Stimulated activated CD4-positive, alpha-beta T cell treated with anti-CD3 and anti-CD28 coated beads, TNF-alpha, amount 100 ng/mL, for 4 hours (primary cell): ENCODE measurements at regions not wholly inside any gene's neighbourhood (a gene's known extent, or its start where the extent isn't known, plus 50 kb on each side); places are given as distances from the start of the nearest gene placed in this dataset.

ENCODE experiments used
- DNase-seq, 3 experiments: peaks; one replicate each; pipeline ENCODE4 v3.0.0-alpha.2; 2020; ENCODE audit warnings: low read depth in 3 of 3

GRCh38 chr20:20881808-20882207 lies 169.4 kb upstream of the RALGAPA2 start:
- no peak for DNase-seq

DNA sequence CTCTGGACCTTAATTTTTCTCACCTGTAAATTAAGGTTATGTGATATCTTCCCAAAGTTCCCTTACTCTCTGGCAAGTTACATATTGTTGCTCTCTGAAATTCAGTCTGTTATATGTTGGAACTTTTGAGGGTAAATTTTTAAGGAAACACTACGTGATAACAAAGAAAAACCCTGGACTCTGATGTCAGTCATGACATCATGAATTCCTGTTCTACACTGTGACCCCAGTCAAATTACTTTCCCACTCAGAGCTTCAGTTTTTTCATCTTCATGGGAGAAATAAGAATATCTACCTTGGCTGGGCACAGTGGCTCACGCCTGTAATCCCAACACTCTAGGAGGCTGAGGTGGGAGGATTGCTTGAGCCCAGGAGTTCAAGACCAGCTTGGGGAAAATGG lies 164.6 kb upstream of the RALGAPA2 start:
- DNase-seq: no peak

DNA sequence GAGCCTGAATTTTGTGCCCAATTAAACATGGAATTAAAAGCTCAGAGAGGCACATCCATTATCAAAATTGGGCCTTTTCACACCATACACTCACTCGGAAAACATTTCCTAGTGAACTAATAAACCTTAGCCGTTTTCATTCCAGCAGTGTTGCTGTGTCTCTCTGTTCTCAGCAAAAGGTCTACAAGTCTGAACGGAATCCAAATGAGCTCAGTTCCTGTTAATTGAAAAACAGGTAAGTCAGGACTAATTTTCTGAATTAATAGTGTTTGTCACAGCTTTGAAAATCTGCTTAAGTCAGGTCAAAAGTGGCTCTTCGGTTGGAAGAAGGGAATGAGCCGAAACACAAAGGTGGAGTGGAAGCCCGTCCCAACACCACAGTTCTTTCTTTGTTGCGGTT lies 163.3 kb upstream of the RALGAPA2 start:
- DNase-seq: no peak

- no peak for DNase-seq
These were observed 160.0 kb upstream of the RALGAPA2 start for GRCh38 chr20:20872428-20872827.

DNA sequence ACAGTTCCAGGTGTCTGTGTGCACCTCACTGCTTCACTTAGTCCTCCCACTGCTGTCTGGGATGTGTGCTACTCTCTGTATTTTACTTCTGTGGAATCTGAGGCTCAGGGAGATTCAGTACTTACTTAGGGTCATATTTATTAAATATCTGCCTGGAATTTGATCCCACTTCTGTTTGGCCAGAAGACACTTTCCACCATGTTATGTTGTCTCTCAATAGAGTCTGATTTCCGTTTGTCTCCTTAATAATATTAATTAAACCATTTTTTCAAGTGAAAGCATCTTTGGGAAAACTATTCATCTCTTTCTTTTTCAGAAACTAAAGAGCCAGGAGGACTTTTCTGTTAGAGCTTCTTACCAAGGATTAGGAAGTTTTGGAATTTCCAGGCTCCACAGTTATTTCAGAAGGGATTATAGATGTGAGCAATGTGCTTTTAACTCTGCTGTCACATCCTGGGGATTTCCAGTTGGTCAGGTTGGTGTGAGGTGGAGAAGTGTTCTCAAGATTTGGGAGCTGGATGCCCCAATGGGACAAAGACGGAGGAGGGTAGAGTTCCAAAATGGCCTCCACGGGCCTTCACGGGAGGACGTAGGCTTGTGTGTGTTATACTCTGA lies 156.8 kb upstream of the RALGAPA2 start:
- DNase-seq: no peak

DNA sequence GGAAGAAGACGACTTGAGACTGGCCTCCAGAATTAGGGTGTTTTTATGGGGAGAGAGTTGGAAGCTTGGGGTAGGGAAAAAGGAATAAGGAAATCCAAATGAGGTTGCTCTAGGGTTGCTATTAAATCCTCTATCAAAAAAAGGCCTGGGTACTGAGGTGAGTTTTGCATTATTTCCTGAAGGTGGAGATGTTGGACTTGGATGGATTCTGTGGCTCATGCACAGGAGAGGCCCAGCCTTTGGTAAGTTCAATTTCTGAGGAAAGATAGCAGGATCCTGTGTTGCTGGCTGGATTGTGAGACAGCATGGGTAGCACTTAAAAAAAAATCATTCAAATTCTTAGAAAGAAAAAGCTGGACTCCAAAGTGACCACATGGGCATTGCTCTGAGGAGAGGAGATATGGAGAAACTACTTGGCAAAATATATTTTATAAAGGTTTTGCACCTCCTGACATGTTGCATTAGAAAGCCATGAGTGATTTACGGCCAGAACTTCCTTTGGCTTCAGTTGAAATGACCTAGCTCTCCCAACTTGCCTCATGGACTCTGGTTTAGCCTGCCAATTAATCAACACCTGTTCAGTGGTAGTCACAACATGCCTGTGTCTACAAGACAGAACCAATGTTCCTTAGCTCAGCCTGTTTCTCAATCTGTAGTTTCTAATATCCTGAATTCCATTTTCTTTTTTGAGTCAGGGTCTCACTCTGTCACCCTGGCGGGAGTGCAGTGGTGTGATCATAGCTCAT lies 152.1 kb upstream of the RALGAPA2 start:
- DNase-seq: no peak

DNA sequence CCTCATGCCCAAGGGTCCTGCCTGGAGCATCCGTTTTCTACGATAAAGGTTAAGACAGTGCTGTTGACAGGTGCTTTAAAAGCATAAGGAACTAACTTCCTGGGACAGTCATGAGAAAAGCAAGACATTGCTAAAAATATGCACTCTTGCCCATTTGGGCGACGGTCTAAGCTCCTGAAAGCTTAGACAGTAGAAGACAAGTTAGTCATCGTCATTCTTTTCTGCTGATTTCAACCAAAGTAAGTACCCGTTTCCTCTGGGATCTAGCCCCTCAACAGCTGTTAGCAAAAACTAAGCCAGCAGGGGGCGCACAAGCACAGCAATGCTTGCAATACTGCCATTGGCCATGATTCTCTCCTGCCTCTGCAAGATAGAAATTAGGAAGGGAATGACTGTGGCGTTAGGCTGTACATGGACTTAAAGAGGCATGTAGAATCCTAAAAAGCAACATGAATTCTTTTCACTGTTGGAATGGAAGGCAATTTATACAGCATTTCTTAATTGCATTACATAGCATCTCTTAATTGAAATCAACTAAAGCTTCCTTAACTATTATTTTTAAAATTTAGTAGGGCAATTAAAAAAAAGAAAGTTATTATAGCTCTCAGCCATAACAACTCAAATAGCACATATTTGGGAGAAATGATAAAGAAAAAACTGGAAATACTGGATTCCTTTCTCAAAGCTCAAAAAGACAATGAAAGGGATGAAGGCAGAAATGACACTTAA lies 147.8 kb upstream of the RALGAPA2 start:
- DNase-seq: peak; percentile 60 to 84 (median 69)

DNA sequence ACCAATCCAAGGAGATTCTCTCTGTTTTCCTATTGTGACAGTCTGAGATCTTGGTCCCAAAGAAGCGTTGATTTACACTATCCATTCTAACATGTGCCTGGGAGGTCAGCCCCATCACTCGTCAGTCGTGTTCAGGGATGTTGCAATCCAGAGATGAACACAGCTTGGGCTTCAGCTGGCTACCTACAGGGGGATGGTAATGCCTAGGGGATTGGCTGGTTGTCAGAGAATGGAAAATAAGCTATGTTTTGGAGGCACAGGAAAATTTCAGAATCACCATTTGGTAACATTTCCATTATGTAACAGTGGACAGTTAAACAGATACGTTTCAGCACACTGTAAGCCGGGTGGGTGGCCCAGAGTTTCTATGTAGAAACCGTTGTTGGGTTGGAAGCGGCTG lies 147.1 kb upstream of the RALGAPA2 start:
- no peak for DNase-seq

DNA sequence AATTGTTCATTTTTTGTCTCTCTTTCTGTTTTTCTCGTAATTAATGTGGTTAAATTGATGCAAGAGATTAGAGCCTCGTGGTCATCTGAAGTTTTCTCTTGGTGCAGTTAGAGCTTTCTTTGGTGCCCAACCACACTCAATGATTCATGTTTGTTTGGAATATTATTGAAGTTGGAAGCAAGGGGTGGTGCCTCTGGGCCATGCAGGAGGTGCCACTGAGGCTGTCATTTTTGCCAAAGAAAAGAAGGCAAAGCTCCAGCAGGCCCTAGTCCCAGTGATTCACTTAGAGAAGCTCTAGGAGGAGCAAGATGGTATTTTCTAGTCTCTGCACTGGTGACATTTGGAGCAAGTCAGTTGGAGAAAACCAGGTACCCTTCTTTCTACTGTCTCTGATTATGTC lies 144.5 kb upstream of the RALGAPA2 start:
- no peak for DNase-seq

DNA sequence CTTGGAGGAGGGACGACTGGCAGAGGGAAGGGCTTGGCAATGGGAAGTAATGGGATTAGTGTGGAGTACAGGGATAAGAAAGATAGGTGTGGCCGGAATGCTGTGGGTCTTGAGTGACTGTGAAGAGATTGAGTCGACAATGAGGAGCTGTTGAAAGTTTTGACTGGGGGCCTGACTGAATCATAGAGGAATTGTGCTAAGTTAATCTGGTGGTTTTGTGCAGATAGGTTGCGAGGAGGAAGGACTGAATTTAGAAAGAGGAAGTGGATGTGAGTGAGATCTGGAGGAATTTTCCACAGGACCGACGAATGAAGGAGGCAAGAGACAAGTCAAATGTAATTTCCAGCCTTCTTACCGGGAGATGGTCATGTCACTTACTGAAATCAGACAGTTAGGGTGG lies 143.9 kb upstream of the RALGAPA2 start:
- no peak for DNase-seq

DNA sequence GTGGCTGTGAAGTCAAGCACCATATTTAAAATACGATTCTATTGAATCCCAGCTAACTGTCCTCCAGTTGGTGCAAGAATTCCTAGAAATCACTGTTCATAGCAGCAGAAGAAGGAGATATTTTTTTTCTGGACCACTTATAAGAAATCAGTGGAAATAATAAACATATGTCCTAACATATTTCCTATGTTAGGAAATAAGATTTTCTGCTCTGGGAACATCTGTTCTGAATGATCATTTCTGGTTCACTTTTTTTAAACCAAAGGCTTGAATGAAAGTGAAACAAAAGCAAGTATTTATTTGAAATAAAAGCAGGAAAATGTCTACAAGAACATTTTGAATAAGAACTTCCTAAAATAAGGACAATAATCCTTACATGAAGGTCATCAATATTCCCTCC lies 138.9 kb upstream of the RALGAPA2 start:
- DNase-seq: no peak

- DNase-seq: no peak
These were observed 138.0 kb upstream of the RALGAPA2 start for GRCh38 chr20:20850407-20850806.

DNA sequence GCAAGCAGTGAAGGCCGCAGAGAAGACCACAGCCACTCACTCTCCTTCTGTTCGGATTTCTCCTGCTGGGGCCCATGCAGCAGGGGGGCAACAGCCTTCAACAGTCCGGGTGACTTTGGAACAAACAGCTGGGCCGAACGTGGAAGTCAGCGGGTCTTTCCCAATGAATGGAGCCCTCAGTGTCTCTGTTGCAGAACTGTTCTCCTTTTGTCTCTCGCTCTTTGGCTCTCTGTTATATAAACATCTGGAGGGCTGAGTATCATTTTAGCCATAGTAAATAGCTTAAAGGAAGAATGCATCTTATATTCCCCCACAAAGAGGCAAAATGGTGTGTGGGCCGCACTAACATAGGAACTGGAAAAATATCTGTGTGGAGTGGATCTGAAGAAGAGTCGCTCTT lies 136.7 kb upstream of the RALGAPA2 start:
- no peak for DNase-seq

DNA sequence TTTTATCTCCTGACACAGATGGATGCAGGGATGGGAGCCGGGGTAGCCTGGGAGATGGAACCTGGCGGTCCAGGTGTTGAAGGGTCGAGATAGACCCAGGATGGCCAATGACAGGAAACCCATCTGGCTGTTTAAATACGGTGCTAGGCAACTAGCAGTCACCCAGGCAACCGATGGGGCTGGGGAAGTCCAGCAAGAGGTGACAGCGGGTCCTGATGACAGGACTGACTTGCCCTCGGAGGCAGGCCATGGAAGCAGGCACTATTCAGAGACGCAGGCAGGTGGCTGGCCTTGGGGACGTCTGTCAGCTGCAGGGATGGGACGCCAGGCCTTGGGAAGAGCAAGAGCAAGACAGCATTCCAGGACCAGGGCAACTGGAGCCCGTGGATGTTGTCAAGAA lies 135.4 kb upstream of the RALGAPA2 start:
- no peak for DNase-seq

GRCh38 chr20:20843982-20844381 lies 131.5 kb upstream of the RALGAPA2 start:
- no peak for DNase-seq

DNA sequence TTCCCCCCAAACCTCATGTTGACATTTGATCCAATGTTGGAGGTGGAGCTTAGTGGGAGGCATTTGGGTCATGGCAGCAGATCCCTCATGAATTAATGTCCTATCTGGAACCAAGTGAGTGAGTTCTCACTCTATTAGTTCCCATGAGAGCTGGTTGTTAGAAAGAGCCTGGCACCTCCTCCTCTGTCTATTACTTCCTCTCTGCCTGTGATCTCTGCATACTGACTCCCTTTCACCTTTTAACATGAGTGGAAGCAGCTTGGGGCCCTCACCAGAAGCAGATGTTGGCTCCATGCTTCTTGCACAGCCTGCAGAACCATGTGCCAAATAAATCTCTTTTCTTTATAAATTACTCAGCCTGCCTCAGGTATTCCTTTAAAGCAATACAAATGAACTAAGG lies 127.3 kb upstream of the RALGAPA2 start:
- DNase-seq: no peak

- no peak for DNase-seq
These were observed 125.2 kb upstream of the RALGAPA2 start for GRCh38 chr20:20837574-20838021.

DNA sequence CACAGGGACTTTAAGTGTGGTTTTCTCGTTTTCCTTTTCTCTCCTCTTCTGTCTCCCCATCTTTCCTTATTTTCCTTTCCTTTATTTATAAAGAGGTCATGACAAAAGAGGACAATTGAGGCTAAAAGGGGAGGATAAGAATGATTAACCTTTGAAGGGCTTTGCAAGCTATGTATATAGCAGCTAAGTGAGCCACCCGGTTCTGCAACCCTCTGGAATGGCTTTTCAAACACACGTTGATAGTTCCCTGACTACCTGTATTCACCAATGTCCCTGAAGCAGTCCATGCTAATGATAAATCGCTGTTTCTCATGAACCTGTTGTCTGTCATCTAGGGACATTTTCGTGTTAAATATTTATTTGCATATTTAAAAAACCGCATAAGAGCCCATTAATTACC lies 124.4 kb upstream of the RALGAPA2 start:
- DNase-seq: no peak

DNA sequence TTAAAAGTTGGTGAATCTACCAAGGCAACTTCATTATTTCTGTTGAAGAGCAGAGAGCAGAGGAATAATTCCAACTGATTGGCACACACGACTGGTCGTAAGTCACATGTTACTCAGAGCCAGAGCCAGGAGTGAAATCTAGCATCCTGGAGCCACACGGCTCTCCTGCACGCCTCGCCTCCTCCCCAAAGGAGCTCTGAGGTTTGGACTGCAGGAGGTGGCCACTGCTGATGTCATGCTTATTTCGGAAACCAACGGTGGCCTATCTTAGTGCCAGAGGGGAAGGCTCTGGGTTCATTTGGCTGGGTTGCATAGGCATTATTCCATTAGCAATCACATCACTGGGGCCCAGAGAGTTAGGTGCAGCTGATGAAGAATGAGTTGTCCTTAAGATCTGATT lies 123.5 kb upstream of the RALGAPA2 start:
- no peak for DNase-seq

- DNase-seq: no peak
These were observed 121.6 kb upstream of the RALGAPA2 start for GRCh38 chr20:20834008-20834407.

DNA sequence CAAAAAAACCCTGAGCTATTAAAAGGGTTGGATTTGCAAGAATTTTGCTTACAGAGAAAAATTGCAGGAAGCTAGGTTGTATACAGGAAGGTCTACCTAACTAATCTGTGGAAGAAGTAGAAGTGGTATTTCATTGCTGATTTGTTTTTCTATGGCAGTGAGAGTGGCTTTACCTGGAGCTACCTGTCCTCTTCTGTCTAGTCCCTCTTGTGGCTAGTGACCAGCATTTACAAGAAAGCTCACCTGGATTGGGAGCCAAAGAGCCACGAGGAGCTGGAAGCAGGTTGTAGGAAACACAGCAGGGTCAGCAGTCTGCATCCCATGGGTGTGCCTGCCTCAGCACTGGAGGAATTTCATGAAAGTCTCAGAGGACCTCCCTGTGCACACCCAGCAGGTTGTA lies 120.3 kb upstream of the RALGAPA2 start:
- DNase-seq: no peak

GRCh38 chr20:20831794-20832193 lies 119.3 kb upstream of the RALGAPA2 start:
- no peak for DNase-seq

DNA sequence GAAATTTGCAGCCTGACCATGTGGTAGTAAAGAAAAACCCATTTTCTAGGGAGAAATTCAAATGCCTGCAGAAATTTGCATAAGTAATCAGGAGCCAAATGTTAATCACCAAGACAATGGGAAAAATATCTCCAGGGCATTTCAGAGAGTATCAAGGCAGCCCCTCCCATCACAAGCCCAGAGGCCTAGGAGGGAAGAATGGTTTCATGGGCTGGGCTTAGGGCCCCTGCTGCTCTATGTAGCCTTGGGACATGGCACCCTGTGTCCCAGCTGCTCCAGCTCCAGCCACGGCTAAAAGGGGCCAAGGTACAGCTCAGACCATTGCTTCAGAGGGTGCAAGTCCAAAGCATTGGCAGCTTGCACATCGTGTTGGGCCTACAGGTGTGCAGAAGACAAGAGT lies 117.2 kb upstream of the RALGAPA2 start:
- DNase-seq: no peak
